ENCODE measurements at regions not wholly inside any gene's neighbourhood (a gene's known extent, or its start where the extent isn't known, plus 50 kb on each side); places are given as distances from the start of the nearest gene placed in this dataset.

- no peak for TF ChIP-seq POLR2AphosphoS5 (IDR thresholded peaks at IDR 0.05; ENCODE audit: low read depth)
- TF ChIP-seq, protein P1, sequence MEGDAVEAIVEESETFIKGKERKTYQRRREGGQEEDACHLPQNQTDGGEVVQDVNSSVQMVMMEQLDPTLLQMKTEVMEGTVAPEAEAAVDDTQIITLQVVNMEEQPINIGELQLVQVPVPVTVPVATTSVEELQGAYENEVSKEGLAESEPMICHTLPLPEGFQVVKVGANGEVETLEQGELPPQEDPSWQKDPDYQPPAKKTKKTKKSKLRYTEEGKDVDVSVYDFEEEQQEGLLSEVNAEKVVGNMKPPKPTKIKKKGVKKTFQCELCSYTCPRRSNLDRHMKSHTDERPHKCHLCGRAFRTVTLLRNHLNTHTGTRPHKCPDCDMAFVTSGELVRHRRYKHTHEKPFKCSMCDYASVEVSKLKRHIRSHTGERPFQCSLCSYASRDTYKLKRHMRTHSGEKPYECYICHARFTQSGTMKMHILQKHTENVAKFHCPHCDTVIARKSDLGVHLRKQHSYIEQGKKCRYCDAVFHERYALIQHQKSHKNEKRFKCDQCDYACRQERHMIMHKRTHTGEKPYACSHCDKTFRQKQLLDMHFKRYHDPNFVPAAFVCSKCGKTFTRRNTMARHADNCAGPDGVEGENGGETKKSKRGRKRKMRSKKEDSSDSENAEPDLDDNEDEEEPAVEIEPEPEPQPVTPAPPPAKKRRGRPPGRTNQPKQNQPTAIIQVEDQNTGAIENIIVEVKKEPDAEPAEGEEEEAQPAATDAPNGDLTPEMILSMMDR (conservative IDR thresholded peaks at IDR 0.05; ENCODE audit: low read depth in 2 of 2), result no peak
- no peak for TF ChIP-seq REST (IDR thresholded peaks at IDR 0.05; ENCODE audit: unreplicated experiment)
- no peak for TF ChIP-seq ZNF331 (CRISPR knock-in tag; IDR thresholded peaks at IDR 0.05; ENCODE audit: low read depth)
- no peak for TF ChIP-seq ZNF114 (CRISPR knock-in tag; IDR thresholded peaks at IDR 0.05)
- no peak for TF ChIP-seq EZH2 (IDR thresholded peaks at IDR 0.05; ENCODE audit: low read depth, unreplicated experiment)
- TF ChIP-seq JUNB (IDR thresholded peaks at IDR 0.05; ENCODE audit: unreplicated experiment), result no peak
- no peak for TF ChIP-seq EZH2phosphoT487 (IDR thresholded peaks at IDR 0.05; ENCODE audit: unreplicated experiment)
- TF ChIP-seq CREB1 (CRISPR knock-in tag; IDR thresholded peaks at IDR 0.05; ENCODE audit: low read depth), result no peak
- TF ChIP-seq ETS1 (IDR thresholded peaks at IDR 0.05), result no peak
- TF ChIP-seq, protein P2, sequence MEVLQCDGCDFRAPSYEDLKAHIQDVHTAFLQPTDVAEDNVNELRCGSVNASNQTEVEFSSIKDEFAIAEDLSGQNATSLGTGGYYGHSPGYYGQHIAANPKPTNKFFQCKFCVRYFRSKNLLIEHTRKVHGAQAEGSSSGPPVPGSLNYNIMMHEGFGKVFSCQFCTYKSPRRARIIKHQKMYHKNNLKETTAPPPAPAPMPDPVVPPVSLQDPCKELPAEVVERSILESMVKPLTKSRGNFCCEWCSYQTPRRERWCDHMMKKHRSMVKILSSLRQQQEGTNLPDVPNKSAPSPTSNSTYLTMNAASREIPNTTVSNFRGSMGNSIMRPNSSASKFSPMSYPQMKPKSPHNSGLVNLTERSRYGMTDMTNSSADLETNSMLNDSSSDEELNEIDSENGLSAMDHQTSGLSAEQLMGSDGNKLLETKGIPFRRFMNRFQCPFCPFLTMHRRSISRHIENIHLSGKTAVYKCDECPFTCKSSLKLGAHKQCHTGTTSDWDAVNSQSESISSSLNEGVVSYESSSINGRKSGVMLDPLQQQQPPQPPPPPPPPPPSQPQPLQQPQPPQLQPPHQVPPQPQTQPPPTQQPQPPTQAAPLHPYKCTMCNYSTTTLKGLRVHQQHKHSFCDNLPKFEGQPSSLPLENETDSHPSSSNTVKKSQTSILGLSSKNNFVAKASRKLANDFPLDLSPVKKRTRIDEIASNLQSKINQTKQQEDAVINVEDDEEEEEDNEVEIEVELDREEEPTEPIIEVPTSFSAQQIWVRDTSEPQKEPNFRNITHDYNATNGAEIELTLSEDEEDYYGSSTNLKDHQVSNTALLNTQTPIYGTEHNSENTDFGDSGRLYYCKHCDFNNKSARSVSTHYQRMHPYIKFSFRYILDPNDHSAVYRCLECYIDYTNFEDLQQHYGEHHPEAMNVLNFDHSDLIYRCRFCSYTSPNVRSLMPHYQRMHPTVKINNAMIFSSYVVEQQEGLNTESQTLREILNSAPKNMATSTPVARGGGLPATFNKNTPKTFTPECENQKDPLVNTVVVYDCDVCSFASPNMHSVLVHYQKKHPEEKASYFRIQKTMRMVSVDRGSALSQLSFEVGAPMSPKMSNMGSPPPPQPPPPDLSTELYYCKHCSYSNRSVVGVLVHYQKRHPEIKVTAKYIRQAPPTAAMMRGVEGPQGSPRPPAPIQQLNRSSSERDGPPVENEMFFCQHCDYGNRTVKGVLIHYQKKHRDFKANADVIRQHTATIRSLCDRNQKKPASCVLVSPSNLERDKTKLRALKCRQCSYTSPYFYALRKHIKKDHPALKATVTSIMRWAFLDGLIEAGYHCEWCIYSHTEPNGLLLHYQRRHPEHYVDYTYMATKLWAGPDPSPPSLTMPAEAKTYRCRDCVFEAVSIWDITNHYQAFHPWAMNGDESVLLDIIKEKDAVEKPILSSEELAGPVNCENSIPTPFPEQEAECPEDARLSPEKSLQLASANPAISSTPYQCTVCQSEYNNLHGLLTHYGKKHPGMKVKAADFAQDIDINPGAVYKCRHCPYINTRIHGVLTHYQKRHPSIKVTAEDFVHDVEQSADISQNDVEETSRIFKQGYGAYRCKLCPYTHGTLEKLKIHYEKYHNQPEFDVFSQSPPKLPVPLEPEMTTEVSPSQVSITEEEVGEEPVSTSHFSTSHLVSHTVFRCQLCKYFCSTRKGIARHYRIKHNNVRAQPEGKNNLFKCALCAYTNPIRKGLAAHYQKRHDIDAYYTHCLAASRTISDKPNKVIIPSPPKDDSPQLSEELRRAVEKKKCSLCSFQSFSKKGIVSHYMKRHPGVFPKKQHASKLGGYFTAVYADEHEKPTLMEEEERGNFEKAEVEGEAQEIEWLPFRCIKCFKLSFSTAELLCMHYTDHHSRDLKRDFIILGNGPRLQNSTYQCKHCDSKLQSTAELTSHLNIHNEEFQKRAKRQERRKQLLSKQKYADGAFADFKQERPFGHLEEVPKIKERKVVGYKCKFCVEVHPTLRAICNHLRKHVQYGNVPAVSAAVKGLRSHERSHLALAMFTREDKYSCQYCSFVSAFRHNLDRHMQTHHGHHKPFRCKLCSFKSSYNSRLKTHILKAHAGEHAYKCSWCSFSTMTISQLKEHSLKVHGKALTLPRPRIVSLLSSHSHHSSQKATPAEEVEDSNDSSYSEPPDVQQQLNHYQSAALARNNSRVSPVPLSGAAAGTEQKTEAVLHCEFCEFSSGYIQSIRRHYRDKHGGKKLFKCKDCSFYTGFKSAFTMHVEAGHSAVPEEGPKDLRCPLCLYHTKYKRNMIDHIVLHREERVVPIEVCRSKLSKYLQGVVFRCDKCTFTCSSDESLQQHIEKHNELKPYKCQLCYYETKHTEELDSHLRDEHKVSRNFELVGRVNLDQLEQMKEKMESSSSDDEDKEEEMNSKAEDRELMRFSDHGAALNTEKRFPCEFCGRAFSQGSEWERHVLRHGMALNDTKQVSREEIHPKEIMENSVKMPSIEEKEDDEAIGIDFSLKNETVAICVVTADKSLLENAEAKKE (CRISPR knock-in tag; IDR thresholded peaks at IDR 0.05), result no peak
Measured at GRCh38 chr1:208977638-208978256, 605.8 kb upstream of the CAMK1G start.

All from GM23338 (cell line).